Progenitor cell of endocrine pancreas (in vitro differentiated cells): ENCODE measurements at regions not wholly inside any gene's neighbourhood (a gene's known extent, or its start where the extent isn't known, plus 50 kb on each side); places are given as distances from the start of the nearest gene placed in this dataset.

Experiments used
- DNase-seq: peaks from one replicate; pipeline ENCODE4 v3.0.0; 2021; ENCODE audit warnings: low spot score; ENCODE audit not compliant: unreplicated experiment
- H3K27ac Mint-ChIP-seq: 2 replicates; pipeline ENCODE4 v1.8.0; 2021; ENCODE audit warnings: mild to moderate bottlenecking, moderate library complexity, mixed read lengths
- H3K27me3 Mint-ChIP-seq: 2 replicates; pipeline ENCODE4 v1.8.0; 2021; ENCODE audit warnings: mixed read lengths
- H3K36me3 Mint-ChIP-seq: 2 replicates; pipeline ENCODE4 v1.8.0; 2022; ENCODE audit warnings: mixed read lengths; ENCODE audit not compliant: insufficient read depth
- H3K4me1 Mint-ChIP-seq: 2 replicates; pipeline ENCODE4 v1.8.0; 2021; ENCODE audit warnings: low read depth, mixed read lengths
- H3K4me3 Mint-ChIP-seq: 2 replicates; pipeline ENCODE4 v1.8.0; 2021; ENCODE audit warnings: low read depth, mild to moderate bottlenecking, moderate library complexity, mixed read lengths
- H3K9me3 Mint-ChIP-seq: 2 replicates; pipeline ENCODE4 v1.8.0; 2021; ENCODE audit warnings: low read depth, mixed read lengths
- CTCF ChIP-seq: fragments of 200-600 bp; sonication (generic); IDR thresholded peaks from one replicate; pipeline ENCODE4 v1.5.0; 2021; ENCODE audit warnings: antibody characterized with exemption, mild to moderate bottlenecking; ENCODE audit not compliant: unreplicated experiment

DNA sequence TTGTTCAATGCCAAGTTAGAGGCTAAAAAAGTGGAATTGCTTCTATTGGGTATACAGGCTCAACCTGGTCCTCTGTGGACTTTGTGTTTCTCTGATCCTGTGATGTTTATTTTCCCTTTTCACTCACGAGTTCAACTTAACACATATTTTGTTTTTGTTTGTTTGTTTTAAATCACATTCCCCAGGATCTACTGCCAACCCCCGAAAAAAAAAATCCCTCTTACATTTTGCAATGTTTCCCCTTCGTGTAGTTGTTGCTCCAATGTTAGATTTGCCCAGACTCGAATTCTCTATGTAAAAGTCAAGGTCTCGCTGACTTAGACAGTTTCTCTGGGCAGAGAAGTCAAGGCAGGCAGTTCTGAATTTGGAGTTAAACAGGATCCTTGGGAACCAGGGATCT is 876.4 kb downstream of the CCSER2 start:
- DNase-seq: no peak
- no peak for TF ChIP-seq CTCF
- Mint-ChIP-seq H3K9me3 (peaks cover 5% of the 10 kb centered on the region), H3K27ac (no peak overlapping the region), H3K27me3 (peaks cover 8% of the 10 kb centered on the region), H3K4me3 (no peak overlapping the region), H3K36me3 (no peaks in the 10 kb centered on the region), H3K4me1 (no peaks in the 10 kb centered on the region)

GRCh38 chr10:85212526-85212925 is 884.1 kb downstream of the CCSER2 start:
- Mint-ChIP-seq H3K27ac (no peak overlapping the region), H3K36me3 (no peaks in the 10 kb centered on the region), H3K27me3 (peaks cover 6% of the 10 kb centered on the region), H3K4me1 (no peaks in the 10 kb centered on the region), H3K4me3 (no peak overlapping the region), H3K9me3 (peaks cover 4% of the 10 kb centered on the region)
- DNase-seq: no peak
- no peak for TF ChIP-seq CTCF

- Mint-ChIP-seq H3K27ac (no peak overlapping the region), H3K4me1 (no peaks in the 10 kb centered on the region), H3K36me3 (no peaks in the 10 kb centered on the region), H3K27me3 (peaks cover 6% of the 10 kb centered on the region), H3K4me3 (no peak overlapping the region), H3K9me3 (no peaks in the 10 kb centered on the region)
- no peak for TF ChIP-seq CTCF
- no peak for DNase-seq
Measured at GRCh38 chr10:85213493-85213892, 885.1 kb downstream of the CCSER2 start.

DNA sequence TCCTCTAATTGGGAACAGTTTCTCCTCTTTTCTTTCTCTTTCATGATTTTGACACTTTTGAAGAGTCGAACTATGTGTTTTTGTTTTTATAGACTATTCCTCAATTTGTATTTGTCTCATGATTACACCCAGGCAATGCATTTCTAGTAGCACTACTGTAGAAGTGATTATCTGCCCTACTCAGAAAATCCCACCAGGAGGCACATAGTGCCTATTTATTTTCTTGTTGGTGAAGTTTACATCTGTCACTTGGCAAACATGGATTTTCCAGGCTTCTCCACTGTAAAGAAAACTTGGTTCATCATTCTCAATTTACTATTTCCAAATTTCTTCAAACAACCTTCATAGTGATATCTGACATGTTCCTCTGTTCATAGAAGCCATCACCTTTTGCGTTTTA is 893.9 kb downstream of the CCSER2 start:
- TF ChIP-seq CTCF: no peak
- peaks cover 11% of the 10 kb centered on the region for H3K27me3 Mint-ChIP-seq
- no peak overlapping the region for H3K4me3 Mint-ChIP-seq
- no peak overlapping the region for H3K27ac Mint-ChIP-seq
- no peak for DNase-seq
- H3K9me3 Mint-ChIP-seq: peaks cover 10% of the 10 kb centered on the region
- H3K4me1 Mint-ChIP-seq: peaks cover 4% of the 10 kb centered on the region
- no peaks in the 10 kb centered on the region for H3K36me3 Mint-ChIP-seq

DNA sequence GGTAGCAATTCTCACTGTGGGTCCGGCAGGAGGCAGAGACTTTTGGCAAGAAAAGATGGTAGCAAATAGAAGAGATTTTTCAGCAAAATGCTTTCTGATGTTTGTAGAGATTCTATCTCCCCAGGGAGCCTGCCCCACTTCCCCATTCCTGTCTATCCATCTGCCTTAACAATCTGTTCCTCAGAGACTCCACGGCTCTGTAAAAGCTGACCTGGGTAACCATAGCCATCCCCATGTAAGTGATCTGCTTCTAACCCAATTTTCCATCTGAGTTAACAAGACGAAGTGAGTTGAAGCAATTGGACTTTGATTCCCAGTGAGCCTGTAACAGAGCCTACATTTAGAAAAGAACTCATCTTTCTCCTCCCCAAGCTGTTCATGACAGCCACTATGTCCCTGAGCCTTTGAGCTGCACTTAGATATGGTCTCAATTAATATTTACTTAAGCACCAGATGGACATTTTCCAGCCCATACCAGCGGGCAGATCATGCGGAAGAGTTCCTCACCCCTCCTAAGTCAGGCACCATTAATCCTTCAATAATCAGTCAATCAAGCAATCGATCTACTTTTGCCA is 896.1 kb downstream of the CCSER2 start:
- Mint-ChIP-seq H3K27ac (no peak overlapping the region), H3K36me3 (no peaks in the 10 kb centered on the region), H3K27me3 (peaks cover 10% of the 10 kb centered on the region), H3K9me3 (peaks cover 10% of the 10 kb centered on the region), H3K4me1 (peaks cover 10% of the 10 kb centered on the region), H3K4me3 (no peak overlapping the region)
- no peak for DNase-seq
- no peak for TF ChIP-seq CTCF
